HG03342 (cell line): ENCODE measurements at regions not wholly inside any gene's neighbourhood (a gene's known extent, or its start where the extent isn't known, plus 50 kb on each side); places are given as distances from the start of the nearest gene placed in this dataset.
"Not testable (repeated sequence)": the region's sequence is repeated elsewhere in the genome, so short reads cannot be mapped to it uniquely, and the experiment has no call there.

Source experiments
- ATAC-seq: cut with Tn5 transposase; IDR thresholded peaks from one replicate; pipeline ENCODE4 v1.9.1; 2021; ENCODE audit warnings: mild to moderate bottlenecking, moderate library complexity; ENCODE audit not compliant: unreplicated experiment

DNA sequence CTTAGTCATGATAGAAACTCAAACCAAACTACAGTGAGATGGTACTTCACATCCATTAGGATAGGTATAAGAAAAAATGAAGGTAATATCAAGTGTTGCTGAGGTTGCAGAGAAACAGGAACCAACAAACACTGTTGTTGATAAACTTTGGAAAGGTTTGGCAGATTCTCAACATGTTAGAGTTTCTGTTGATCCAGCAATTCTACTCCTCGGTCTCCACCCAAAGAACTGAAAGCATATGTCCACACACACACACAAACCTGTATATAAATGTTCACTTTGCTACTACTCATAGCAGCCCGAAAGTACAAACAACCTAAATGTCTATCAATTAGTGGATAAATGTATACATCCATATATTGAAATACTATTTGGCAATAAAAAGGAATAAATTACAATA lies 128.3 kb upstream of the CARMIL1 start:
- ATAC-seq, result no peak

DNA sequence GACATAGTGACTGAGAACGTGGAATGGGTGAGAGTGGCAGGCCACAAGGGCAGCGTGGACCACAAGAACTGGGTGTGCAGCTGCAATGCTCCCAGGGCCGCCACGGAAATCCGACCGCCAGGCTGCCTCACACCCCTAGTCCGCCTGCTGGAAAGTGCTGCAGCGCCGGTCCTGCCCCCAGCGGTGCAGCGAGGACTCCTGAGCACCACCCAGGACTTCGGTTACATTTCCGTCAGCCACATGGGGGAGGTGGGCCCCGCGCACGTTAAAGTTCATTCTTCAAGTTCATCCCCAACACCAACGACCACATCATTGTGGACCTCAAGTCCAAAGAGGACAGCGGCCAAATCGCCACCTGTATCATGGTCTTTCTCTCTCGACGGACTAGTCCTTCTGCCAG lies 126.1 kb upstream of the CARMIL1 start:
- no peak for ATAC-seq

DNA sequence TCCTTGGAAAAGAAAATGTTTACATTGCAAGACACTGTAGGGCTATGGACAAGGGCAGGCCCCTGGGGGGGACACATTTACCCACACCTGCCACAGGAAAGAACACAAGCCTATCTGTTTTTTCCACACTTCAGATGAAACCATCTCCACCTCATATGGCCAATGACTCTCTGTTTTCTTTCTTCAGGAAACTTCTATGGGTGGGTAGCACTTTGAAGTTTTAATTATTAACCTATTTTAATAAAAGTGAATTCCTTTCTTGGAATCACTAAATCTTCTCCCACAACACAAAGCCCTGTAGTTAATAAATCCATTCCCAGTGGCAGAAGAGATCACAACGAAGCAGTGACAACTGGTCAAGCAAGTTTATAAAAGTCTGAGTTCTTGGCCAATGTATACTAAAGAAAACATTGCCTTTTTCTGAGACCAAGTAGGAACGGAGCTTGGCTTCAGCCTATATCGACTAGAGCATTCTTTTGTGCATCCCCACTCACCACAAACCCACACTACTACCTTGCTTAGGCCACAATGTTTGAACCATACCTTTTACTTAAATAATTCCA lies 125.1 kb upstream of the CARMIL1 start:
- ATAC-seq, result no peak

DNA sequence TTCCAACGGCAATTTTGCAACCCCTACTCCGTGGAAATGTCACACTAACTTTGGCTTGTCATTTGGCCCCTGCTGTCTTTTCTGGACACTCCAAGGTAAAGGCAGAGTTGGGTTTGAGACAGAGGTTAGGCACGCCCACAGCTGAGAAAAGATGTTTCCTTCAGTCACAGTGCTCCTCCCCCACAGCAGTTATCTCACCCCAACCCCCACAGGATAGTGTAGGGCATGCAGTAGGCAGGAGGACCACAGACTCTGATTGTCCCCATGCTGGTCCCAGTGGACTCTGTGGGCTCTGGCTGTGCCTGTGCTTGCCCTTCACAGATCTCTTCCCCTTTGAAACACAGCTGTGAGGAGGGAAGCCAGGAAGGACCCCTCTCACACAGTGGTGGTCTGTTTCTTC lies 124.0 kb upstream of the CARMIL1 start:
- no peak for ATAC-seq

DNA sequence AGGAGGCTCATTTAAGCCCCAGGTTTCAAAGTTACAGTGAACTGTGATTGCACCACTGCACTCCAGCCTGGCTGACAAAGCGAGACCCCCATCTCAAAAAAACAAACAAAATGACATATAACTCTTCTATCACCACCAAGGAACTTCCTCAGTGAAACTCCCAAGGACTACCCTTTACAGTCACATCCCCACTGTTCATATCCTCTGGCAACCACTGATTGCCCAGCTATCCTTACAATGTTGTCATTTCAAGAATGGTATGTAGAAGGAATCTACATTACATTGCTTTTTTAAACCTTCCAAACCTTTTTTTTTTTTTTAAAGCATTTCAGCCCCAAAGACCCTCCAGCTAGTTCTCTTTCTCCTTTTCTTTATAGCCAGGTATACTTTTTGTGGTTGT lies 123.1 kb upstream of the CARMIL1 start:
- ATAC-seq, result no peak

DNA sequence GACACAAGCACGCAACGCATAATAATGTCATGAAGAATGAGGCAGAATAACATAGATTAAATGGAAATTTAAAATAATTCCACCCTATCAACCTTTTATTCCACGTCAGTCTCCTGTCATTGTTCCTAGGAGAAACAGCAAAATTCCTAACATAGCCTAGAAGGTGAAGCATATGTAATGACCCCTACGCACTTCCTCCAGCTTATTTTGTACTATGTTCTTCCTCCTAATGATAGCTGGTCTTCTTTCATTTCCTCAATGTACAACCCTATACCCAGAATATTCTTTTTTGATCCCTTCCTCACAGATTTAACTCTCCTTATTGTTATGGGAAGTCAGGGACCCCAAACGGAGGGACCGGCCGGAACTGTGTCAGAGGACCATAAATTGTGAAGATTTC lies 122.0 kb upstream of the CARMIL1 start:
- no peak for ATAC-seq

DNA sequence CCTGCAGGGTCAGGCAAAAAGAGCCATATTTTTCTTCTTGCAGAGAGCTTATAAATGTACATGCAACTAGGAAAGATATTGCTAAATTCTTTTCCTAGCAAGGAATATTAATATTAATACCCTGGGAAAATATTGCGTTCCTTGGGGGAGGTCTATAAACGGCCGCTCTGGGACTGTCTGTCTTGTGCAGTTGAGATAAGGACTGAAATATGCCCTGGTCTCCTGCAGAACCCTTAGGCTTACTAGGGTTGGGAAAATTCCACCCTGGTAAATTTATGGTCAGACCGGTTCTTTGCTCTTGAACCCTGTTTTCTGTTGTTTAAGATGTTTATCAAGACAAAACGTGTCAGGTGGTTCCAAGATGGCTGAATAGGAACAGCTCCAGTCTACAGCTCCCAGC lies 121.3 kb upstream of the CARMIL1 start:
- ATAC-seq, result no peak

DNA sequence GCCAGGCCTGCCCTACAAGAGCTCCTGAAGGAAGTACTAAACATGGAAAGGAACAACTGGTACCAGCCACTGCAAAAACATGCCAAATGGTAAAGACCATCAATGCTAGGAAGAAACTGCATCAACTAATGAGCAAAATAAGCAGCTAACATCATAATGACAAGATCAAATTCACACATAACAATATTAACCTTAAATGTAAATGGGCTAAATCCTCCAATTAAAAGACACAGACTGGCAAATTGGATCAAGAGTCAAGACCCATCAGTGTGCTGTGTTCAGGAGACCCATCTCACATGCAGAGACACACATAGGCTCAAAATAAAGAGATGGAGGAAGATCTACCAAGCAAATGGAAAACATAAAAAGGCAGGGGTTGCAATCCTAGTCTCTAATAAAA lies 119.0 kb upstream of the CARMIL1 start:
- not testable (repeated sequence) for ATAC-seq

DNA sequence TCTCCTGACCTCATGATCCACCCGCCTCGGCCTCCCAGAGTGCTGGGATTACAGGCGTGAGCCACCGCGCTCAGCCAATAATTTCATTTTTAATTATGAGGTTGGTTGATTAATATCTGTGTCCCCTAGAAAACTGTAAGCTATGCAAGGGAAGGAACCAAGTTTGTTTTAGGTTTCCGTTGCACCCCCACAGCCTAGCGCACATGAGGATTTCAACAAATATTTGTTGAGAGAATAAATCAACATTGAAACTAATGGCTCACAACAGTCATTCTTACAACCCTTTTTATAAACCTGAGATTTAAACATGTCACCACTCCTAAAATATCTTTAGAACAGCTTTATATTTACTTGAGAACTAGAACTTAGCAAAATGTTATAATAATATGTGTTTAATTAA lies 114.0 kb upstream of the CARMIL1 start:
- ATAC-seq, result no peak

DNA sequence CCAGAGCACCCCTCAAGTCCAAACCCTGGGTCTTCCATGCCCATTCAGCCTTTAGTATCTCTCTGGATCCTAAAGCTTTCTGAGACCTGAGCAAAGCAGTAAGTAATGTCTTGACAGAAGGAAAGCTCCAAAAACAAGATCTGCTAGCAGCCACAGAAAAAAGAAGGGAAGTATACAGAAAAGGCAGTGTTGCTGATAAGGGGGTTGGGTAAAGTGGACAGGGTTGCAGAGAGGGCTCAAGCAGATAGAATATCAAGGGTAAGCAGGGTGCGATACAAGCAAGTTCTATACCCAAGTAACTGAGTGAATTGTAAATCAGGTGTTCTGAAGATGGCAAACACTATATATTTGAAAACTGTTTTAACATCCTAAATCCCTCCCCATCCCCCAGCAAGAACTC lies 113.4 kb upstream of the CARMIL1 start:
- ATAC-seq, result no peak

DNA sequence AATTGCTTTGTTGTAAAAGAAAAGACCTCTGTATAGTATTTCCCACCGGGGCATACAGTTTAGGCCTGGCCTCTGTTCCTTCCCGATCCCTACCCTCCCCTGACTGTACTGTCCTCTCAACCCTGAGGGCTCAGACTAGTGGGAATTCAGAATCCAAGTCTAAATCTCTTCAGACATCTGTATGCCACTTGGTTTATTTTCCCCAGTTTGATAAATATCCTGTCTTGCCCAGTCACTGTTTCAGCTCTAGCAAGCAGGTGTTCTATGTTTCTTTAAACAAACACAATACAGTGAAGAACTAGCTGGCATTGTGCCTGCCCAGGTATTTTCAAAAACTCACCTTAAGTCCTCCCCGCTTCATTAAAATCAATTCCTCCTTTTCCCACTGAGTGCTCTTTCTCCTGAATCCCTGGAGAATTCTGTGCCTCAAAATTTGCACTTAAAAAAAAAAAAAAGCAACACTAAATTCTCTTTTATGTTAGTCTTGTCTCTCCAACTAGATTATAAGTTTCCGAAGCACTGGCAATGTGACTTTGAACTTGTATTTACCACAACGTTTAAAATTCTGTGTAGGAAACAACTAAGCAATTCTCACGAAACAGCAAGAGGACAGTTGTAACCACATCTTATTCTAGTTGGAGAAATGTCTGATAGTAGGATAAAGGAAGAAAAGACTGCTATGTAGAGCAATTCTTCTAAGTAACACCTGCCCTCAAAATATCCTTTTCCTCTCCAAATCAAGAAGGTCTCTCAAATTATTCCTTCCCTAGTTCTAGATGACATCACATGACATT lies 112.0 kb upstream of the CARMIL1 start:
- ATAC-seq, result no peak

DNA sequence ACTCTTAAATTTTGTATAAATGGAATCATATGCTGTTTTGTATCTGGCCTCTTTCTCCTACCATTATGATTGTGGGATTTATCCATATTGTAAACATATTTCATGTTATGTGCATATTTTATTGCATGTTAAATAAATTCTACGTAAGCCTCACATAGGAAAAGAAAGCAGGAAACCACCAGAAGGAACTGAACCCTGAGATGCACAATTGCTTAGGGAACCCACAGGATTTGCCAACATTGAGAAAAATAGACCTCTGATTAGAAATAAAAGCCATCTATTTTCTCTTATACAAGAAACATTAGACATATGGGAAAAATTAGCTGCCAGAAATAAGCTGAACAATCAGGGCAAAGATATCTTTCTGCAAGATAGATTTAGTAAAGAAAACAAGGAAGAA lies 111.2 kb upstream of the CARMIL1 start:
- ATAC-seq, result no peak

DNA sequence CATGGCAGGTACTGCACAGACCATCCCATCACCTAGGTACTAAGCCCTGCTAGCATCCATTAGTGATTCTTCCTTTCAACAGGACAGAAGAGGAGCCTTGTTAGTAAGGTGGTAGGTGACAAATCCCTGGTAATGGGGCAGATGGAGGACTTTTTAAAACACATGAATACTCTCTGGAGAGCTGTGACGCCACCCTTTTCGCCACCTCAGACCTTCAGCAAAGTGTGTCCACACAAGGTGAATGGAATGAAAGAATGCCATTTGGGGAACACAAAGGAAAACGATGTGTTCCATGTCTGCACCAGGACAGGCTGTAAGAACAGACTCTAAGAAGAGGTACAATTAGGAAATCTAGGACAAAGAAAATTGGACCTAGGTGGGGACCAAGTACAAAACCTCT lies 110.5 kb upstream of the CARMIL1 start:
- no peak for ATAC-seq

DNA sequence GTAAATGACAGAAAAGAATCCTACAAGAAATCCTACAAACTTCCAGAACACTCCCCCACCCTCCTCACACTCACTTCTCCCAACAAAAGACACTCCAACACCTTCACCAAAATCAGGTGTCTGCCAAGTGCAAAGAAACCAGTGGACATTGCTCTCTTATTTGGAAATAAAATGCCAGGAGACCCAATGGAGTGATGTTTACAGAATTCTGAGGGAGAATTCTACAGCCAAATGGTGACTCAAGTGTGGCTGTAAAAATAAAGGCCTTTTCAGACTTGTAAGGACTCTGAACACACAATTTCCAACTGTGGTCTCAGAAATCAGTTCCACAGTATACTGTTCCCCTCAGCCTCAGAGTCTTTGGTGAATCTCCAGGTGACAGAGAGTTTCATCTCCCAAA lies 109.6 kb upstream of the CARMIL1 start:
- no peak for ATAC-seq

DNA sequence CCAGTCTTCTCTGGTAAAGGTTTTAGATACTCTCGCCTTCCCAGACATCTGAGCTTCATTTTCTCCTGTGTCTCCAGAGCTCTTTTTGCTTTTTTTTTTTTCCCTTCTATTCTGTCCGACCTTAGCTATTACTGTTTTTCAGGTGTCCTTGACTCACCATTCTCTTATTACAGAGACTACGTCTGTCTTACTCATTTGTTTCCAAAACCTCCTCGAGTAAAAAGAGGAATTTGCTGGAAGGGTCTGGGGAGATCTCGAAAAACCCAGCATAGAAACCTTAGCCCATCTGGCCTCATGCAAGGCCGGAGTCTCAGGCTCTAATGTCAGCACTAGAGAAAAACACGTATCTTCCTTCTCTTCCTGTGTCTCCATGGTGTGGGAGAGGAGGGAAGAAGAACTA lies 109.2 kb upstream of the CARMIL1 start:
- no peak for ATAC-seq

DNA sequence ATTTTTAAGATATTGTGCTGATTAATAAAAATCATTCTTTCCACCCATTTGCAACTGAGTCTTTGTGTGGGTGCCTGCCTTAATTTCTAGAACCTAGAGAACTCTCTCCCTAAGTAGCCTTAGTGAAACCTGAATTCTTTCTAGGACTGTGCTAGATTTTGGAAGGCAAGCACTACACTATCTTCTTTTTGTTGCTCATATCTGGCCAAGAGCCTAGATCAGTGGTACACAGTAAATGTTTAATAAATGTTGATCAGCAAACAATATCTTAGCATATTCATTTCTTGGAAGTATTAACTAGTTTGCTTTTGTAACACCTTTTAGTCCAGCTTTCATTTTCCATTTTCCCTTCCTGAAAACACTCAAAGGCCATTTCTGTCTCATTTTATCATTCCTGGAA lies 108.5 kb upstream of the CARMIL1 start:
- no peak for ATAC-seq

DNA sequence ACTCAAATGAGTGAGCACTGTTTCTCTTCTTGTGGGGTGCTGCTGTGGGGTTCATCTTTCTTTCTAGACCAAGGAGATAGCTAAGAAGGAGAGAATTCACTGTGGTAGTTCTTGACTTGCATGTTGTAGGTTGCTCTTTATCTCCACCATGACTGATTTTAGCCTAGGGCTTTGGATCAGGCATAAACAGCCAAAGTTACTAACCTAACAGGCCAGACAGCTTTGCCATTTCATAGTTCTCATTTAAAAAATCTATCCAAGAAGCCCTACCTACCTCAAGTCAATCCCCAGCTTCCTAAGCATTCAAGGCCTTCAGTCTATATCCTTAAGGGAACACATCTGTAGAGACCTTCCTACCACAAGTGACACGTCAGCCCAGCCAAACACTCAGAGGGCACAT lies 107.9 kb upstream of the CARMIL1 start:
- ATAC-seq, result no peak

DNA sequence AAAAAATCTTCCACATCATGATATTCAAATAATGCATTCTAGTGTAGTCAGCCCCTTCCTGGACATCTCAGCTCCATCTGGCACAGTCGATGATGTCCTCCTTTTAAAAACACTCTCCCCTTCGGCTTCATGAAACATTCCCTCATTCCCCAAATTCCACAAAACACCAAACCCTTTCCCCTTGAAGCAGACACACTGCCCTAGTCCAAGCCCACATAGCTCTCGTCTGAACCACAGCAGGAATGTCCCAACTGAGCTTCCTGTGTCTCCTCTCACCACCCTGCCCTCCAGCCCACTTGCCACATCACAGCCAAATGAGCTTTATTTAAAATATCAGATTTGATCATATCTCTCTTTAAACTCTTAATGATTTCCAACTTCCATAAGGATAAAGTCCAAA lies 106.4 kb upstream of the CARMIL1 start:
- no peak for ATAC-seq

DNA sequence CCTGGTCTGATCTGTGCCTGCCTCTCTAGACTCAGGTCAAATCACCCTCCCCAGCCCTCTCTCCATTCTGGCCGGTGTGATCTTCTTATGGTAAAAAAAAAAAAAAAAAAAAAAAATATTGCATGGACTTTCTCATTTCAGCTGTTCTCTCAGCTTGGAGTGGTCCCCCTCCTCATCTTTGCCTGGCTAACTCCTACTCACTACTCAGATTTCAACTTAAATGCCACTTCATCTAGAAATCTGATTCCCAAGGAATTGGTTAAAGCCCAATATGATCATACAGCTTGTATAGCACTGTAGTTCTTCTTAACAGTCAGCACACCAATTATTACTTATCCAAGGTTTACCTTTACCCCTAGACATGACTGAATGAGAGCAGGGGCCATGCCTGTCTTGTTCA lies 105.9 kb upstream of the CARMIL1 start:
- no peak for ATAC-seq

DNA sequence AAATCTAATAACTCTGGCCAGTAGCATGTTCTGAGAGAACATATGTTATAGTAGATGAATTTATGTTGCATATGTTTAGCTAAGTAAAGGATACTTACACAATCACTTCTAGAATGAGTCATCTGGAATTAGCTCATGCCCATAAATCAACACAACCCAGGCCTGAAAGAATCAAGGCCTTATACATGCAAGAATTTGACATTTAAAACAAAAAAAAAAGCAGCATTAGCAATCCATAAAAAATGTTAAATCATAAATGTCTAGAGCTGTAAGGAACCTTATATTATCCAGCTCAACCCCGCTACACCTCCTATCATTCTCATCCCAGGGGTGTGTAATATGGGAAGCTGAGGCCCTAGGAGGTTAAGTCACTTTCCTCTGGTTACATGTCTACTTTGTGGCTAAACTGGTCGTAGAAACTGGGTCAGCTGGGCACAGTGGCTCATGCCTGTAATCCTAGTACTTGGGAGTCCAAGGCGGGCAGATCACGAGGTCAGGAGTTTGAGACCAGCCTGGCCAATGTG lies 105.2 kb upstream of the CARMIL1 start:
- no peak for ATAC-seq

DNA sequence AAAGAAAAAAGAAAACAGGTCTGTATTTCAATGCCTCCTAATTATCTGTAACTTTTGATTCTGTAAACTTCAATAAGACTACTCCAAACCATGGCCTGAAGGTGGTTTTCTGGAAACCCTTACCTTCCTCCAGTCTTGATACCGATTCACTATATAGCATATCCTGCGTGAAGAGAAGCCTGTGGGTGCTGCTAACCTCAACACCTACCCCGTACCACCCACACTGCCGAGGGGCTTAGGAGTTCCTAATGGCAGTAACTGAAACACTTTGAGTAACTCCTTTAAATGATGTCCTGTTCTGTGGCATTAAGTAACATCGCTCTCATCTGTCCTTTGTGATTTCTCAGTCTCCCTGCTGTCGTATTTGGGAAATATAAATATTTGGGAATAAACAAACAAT lies 104.5 kb upstream of the CARMIL1 start:
- ATAC-seq, result no peak

DNA sequence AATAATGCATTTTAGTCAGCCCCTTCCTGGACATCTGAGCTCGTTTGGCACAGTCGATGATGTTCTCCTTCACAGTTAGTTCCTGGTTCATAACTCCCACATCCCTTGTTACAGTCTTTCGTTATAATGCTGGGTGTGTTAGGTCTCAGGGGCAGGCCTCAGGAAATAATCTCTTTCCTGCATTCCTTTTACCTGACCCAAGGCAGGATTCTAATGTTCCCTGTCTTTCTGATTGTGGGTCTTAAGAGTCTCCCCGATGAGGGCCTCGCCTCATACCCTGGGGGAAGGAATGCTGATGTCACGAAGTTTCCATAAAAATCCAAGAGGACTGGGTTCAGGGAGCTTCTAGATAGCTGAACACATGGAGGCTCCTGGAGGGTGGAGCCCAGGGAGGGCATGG lies 104.0 kb upstream of the CARMIL1 start:
- no peak for ATAC-seq

DNA sequence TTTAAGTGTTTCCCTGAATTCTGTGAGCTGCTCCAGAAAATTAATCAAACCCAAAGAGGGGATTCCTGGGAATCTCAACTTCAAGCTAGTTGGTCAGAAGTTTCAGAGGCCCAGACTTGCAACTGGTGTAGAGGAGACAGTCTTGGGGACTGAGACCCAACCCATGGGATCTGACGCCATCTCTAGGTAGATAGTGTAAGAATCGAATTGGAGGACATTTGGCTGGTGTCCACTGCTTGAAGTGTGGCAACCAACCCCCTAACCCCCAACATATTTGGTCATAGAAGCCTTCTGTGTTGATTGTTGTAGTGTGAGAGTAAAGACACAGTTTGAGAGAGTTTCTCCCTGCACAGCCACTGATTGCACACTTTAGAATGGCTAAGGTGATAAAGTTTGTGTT lies 103.5 kb upstream of the CARMIL1 start:
- ATAC-seq, result no peak
